GM18517 (cell line): ENCODE measurements at regions not wholly inside any gene's neighbourhood (a gene's known extent, or its start where the extent isn't known, plus 50 kb on each side); places are given as distances from the start of the nearest gene placed in this dataset.

Experiments used
- ATAC-seq: cut with Tn5 transposase; IDR thresholded peaks from one replicate; pipeline ENCODE4 v1.9.1; 2021; ENCODE audit warnings: mild to moderate bottlenecking, moderate library complexity; ENCODE audit not compliant: unreplicated experiment

GRCh38 chr4:18846313-18846712, 824.8 kb upstream of the LCORL start:
- ATAC-seq: no peak

- no peak for ATAC-seq
Measured at GRCh38 chr4:18844726-18845125, 823.2 kb upstream of the LCORL start.

- ATAC-seq: no peak
Measured at GRCh38 chr4:18842431-18842830, 820.9 kb upstream of the LCORL start.

GRCh38 chr4:18840481-18840880, 818.9 kb upstream of the LCORL start:
- no peak for ATAC-seq

GRCh38 chr4:18816228-18816895, 794.8 kb upstream of the LCORL start:
- ATAC-seq: no peak

GRCh38 chr4:18815779-18816173, 794.2 kb upstream of the LCORL start:
- no peak for ATAC-seq

- no peak for ATAC-seq
Measured at GRCh38 chr4:18815081-18815778, 793.7 kb upstream of the LCORL start.

- no peak for ATAC-seq
Measured at GRCh38 chr4:18813771-18814170, 792.2 kb upstream of the LCORL start.

- no peak for ATAC-seq
Measured at GRCh38 chr4:18813055-18813454, 791.5 kb upstream of the LCORL start.

- ATAC-seq: no peak
Measured at GRCh38 chr4:18803781-18804180, 782.2 kb upstream of the LCORL start.

- ATAC-seq: no peak
Measured at GRCh38 chr4:18798123-18798522, 776.6 kb upstream of the LCORL start.

- ATAC-seq: no peak
Measured at GRCh38 chr4:18795794-18796193, 774.2 kb upstream of the LCORL start.

- ATAC-seq: no peak
Measured at GRCh38 chr4:18777190-18777930, 755.8 kb upstream of the LCORL start.

- no peak for ATAC-seq
Measured at GRCh38 chr4:18767921-18768320, 746.4 kb upstream of the LCORL start.

GRCh38 chr4:18756671-18757070, 735.1 kb upstream of the LCORL start:
- no peak for ATAC-seq

GRCh38 chr4:18754180-18754579, 732.6 kb upstream of the LCORL start:
- ATAC-seq: no peak

GRCh38 chr4:18751083-18751482, 729.5 kb upstream of the LCORL start:
- no peak for ATAC-seq

GRCh38 chr4:18749391-18749790, 727.8 kb upstream of the LCORL start:
- ATAC-seq: no peak

GRCh38 chr4:18736551-18736950, 715.0 kb upstream of the LCORL start:
- no peak for ATAC-seq

GRCh38 chr4:18735740-18736268, 714.2 kb upstream of the LCORL start:
- no peak for ATAC-seq

GRCh38 chr4:18734405-18734804, 712.9 kb upstream of the LCORL start:
- ATAC-seq: no peak

- no peak for ATAC-seq
Measured at GRCh38 chr4:18733961-18734360, 712.4 kb upstream of the LCORL start.
